Gastroesophageal sphincter (tissue), 4 donors: ENCODE measurements at regions not wholly inside any gene's neighbourhood (a gene's known extent, or its start where the extent isn't known, plus 50 kb on each side); places are given as distances from the start of the nearest gene placed in this dataset.

Experiments
- ATAC-seq: fragments of 150-250 bp; one replicate; pipeline ENCODE4 v1.9.1; 2016; ENCODE audit warnings: mild to moderate bottlenecking, moderate library complexity
- H3K27ac ChIP-seq, 4 donors: fragments of 200-600 bp; sonication (generic) in 3 of 4; 1 replicate in 3 of 4; 2 replicates in 1 of 4; pipeline ENCODE4 v1.5.1; 2016 to 2019
- H3K27me3 ChIP-seq: fragments of 200-600 bp; sonication (generic); one replicate; pipeline ENCODE4 v1.5.1; 2019
- H3K36me3 ChIP-seq, 2 donors: fragments of 200-600 bp; sonication (generic); one replicate each; pipeline ENCODE4 v1.5.1; 2019; ENCODE audit warnings: control low read depth in 1 of 2
- H3K4me1 ChIP-seq, 3 donors: fragments of 200-600 bp; sonication (generic); 1 replicate in 2 of 3; 2 replicates in 1 of 3; pipeline ENCODE4 v1.5.1; 2016 to 2019; ENCODE audit warnings: control low read depth in 2 of 3
- H3K4me3 ChIP-seq, 2 donors: fragments of 200-600 bp; sonication (generic); one replicate each; pipeline ENCODE4 v1.5.1; 2019; ENCODE audit warnings: mild to moderate bottlenecking in 1 of 2, moderate library complexity in 1 of 2
- H3K9me3 ChIP-seq, 3 donors: fragments of 200-600 bp; sonication (generic); one replicate each; pipeline ENCODE4 v1.5.1; 2017 to 2019; ENCODE audit warnings: control low read depth in 2 of 3
- EP300 ChIP-seq: sonication (generic); formaldehyde crosslinking; IDR thresholded peaks from one replicate; pipeline ENCODE4 v1.6.1; 2017; ENCODE audit warnings: antibody characterized with exemption, mild to moderate bottlenecking
- POLR2A ChIP-seq, 2 donors: fragments of 450-650 bp; IDR thresholded peaks; one replicate each; pipeline ENCODE4 v1.6.1; 2017; ENCODE audit warnings: antibody characterized with exemption in 2 of 2, mild to moderate bottlenecking in 2 of 2, moderate library complexity in 1 of 2
- POLR2AphosphoS5 ChIP-seq: sonication (generic); formaldehyde crosslinking; IDR thresholded peaks from one replicate; pipeline ENCODE4 v1.6.1; 2017; ENCODE audit warnings: antibody characterized with exemption
- WGBS, 2 donors: methylation state at CpG; one replicate each; pipeline ENCODE4 v1.1.5; 2018; ENCODE audit warnings: low coverage in 1 of 2; 5-methylcytosine and 5-hydroxymethylcytosine counted together
- TF ChIP-seq, protein P1 (sequence below), 4 experiments: fragments of 200-600 bp in 2 of 4; fragments of 450-650 bp in 2 of 4; sonication (generic) in 1 of 4; IDR thresholded peaks; one replicate each; pipeline ENCODE4 v1.5.1; 2017 to 2019; ENCODE audit warnings: antibody characterized with exemption in 4 of 4, mild to moderate bottlenecking in 2 of 4, moderate library complexity in 2 of 4

DNA sequence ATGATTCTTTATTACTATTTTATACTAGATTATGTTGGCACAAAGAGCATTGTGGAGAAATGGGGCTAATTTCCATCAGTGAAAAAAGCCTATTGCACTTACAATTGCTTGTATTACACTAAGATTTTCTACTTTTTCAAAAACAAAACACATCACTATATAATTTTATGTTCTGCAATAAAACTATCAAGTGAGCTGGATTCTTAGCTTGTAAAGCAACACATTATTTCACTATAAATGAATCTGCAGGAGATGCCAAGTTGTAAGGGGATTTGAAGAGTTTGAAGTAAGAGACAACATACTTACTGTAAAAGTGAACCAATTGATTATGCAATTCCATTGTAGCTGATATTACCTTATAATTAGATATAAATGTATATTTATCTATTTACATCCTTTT is 333.3 kb upstream of the SEMA3D start:
- Histone ChIP-seq H3K4me1 (no peaks in the 10 kb centered on the region), H3K9me3 (no peaks in the 10 kb centered on the region), H3K36me3 (no peaks in the 10 kb centered on the region), H3K4me3 (no peak overlapping the region), H3K27me3 (no peaks in the 10 kb centered on the region), H3K27ac (no peak overlapping the region)
- ATAC-seq, result no peak
- TF ChIP-seq POLR2A (IDR thresholded peaks at IDR 0.05) (no peak), POLR2AphosphoS5 (no peak), EP300 (no peak)
- TF ChIP-seq, protein P1, sequence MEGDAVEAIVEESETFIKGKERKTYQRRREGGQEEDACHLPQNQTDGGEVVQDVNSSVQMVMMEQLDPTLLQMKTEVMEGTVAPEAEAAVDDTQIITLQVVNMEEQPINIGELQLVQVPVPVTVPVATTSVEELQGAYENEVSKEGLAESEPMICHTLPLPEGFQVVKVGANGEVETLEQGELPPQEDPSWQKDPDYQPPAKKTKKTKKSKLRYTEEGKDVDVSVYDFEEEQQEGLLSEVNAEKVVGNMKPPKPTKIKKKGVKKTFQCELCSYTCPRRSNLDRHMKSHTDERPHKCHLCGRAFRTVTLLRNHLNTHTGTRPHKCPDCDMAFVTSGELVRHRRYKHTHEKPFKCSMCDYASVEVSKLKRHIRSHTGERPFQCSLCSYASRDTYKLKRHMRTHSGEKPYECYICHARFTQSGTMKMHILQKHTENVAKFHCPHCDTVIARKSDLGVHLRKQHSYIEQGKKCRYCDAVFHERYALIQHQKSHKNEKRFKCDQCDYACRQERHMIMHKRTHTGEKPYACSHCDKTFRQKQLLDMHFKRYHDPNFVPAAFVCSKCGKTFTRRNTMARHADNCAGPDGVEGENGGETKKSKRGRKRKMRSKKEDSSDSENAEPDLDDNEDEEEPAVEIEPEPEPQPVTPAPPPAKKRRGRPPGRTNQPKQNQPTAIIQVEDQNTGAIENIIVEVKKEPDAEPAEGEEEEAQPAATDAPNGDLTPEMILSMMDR (IDR thresholded peaks at IDR 0.05), result no peak

GRCh38 chr7:85516675-85517074 is 329.8 kb upstream of the SEMA3D start:
- no peaks in the 10 kb centered on the region for H3K4me1 ChIP-seq
- no peaks in the 10 kb centered on the region for H3K27me3 ChIP-seq
- no peak for ATAC-seq
- H3K4me3 ChIP-seq, result no peak overlapping the region
- WGBS, 2 donors, result 45 to 58% methylated on average over 2 of the region's 2 CpGs
- H3K9me3 ChIP-seq, result no peaks in the 10 kb centered on the region
- no peaks in the 10 kb centered on the region for H3K36me3 ChIP-seq
- no peak for TF ChIP-seq POLR2A (IDR thresholded peaks at IDR 0.05)
- TF ChIP-seq, protein P1 (IDR thresholded peaks at IDR 0.05), result no peak
- no peak for TF ChIP-seq EP300
- no peak overlapping the region for H3K27ac ChIP-seq

- H3K4me3 ChIP-seq, result no peak overlapping the region
- H3K4me1 ChIP-seq, result no peaks in the 10 kb centered on the region
- no peaks in the 10 kb centered on the region for H3K9me3 ChIP-seq
- H3K27ac ChIP-seq, result no peak overlapping the region
- TF ChIP-seq EP300 (no peak), POLR2AphosphoS5 (no peak), POLR2A (IDR thresholded peaks at IDR 0.05) (no peak)
- TF ChIP-seq, protein P1 (IDR thresholded peaks at IDR 0.05), result no peak
- ATAC-seq, result no peak
- no peaks in the 10 kb centered on the region for H3K27me3 ChIP-seq
- no peaks in the 10 kb centered on the region for H3K36me3 ChIP-seq
These were observed 325.9 kb upstream of the SEMA3D start for GRCh38 chr7:85512790-85513189.

DNA sequence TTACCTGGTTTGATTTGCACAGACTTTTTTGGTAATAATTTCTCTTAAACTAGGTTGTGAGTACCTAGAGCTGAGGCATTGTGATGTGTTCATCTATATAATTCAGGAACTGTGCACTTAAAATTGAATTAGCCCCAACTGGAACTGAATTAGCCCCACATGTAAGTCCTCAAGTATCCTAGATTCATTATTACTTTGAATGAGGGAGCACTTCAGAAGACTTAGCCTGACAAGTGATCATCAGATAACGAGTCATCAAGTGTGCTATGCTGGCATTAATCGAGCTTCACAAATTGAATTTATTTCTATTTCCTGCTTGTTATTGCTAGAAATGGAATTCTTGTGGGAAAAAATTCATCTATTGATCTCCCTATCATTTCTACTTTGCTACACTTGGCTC is 323.4 kb upstream of the SEMA3D start:
- H3K27ac ChIP-seq, result no peak overlapping the region
- no peak for ATAC-seq
- no peaks in the 10 kb centered on the region for H3K9me3 ChIP-seq
- no peak overlapping the region for H3K4me3 ChIP-seq
- 90 to 92% methylated on average over 2 of the region's 2 CpGs for WGBS, 2 donors
- H3K27me3 ChIP-seq, result no peaks in the 10 kb centered on the region
- H3K4me1 ChIP-seq, result no peaks in the 10 kb centered on the region
- TF ChIP-seq EP300 (no peak), POLR2A (IDR thresholded peaks at IDR 0.05) (no peak), POLR2AphosphoS5 (no peak)
- H3K36me3 ChIP-seq, result no peaks in the 10 kb centered on the region

DNA sequence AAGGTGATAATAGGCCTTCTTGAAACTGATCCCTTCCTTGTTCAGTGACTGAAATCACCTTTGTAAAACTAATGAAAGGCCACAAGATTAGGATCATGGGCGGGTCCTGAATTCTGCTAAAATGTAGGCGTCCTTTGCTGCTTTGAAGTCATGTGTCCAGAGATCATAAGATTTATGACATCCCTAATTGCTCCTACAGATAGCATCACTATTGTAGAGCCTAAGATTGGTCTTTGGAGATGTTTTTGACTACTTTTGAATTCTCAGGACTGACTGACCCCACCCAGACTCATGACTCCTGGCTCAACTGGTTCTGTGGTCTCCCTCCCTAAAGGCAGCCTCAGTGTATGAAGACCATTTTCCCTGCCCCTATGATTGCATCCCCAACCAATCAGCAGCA is 322.6 kb upstream of the SEMA3D start:
- ATAC-seq, result no peak
- no peak for TF ChIP-seq EP300
- TF ChIP-seq POLR2AphosphoS5, result no peak
- no peak for TF ChIP-seq POLR2A (IDR thresholded peaks at IDR 0.05)
- H3K4me3 ChIP-seq, result no peak overlapping the region
- H3K27ac ChIP-seq, result no peak overlapping the region
- H3K4me1 ChIP-seq, result no peaks in the 10 kb centered on the region
- H3K27me3 ChIP-seq, result no peaks in the 10 kb centered on the region
- no peaks in the 10 kb centered on the region for H3K9me3 ChIP-seq
- no peaks in the 10 kb centered on the region for H3K36me3 ChIP-seq
- WGBS, 2 donors, result 78 to 80% methylated on average over 1 to 2 of the region's 2 CpGs

DNA sequence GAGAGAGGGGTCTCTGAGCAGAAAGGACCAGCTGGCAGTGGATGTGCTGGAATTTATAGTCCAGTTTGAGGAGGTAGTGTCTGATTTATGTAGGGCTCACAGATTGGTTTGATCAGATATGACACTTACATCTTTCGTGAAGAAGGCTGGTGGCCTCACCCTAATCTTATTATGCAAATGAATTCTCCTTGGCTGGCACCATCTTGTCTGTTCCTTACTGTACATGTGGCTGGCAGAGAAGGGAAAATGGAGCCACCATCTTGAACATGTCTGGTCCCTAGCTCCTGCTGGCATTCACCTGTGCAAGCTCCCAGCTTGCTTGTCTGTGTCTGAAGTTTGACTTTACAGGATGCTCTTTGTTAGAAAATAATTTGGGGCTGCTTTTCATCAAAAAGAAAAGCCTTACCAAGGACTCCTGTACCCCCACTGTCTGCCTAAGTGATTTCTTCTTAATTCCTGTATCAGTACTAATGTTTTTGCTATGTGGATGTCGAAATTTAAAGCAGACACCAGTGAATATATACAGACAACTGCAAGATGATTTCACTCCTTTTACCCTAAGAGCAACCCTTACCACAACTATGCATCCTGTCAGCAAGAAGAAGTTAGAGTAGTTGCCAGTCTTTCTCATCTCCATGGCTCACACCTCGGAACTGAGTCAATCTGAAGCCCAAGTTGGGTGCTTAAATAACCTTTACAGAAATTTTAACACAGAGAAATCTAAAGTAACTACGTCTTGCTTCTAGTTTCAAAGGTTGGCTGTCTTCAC is 322.0 kb upstream of the SEMA3D start:
- no peaks in the 10 kb centered on the region for H3K36me3 ChIP-seq
- no peaks in the 10 kb centered on the region for H3K4me1 ChIP-seq
- WGBS, 2 donors, result 72 to 81% methylated on average over 4 of the region's 4 CpGs
- TF ChIP-seq, protein P1 (IDR thresholded peaks at IDR 0.05), result no peak
- no peak for TF ChIP-seq POLR2AphosphoS5
- no peak for TF ChIP-seq EP300
- no peak for TF ChIP-seq POLR2A (IDR thresholded peaks at IDR 0.05)
- no peak for ATAC-seq
- no peak overlapping the region for H3K27ac ChIP-seq
- H3K9me3 ChIP-seq, result no peaks in the 10 kb centered on the region
- no peak overlapping the region for H3K4me3 ChIP-seq
- no peaks in the 10 kb centered on the region for H3K27me3 ChIP-seq
